H1 (cell line): ENCODE measurements at regions not wholly inside any gene's neighbourhood (a gene's known extent, or its start where the extent isn't known, plus 50 kb on each side); places are given as distances from the start of the nearest gene placed in this dataset.

Experiments used
- CTCF ChIA-PET: fragments of 300-600 bp; sonication (Branson Sonifier 250); formaldehyde crosslinking; loops from one replicate; lab custom pipeline; 2021; ENCODE audit not compliant: partially characterized antibody; lab: Charles Lee
- POLR2A ChIA-PET: fragments of 300-600 bp; sonication (Branson Sonifier 250); formaldehyde crosslinking; loops from one replicate; lab custom pipeline; 2021; ENCODE audit warnings: inconsistent platforms; ENCODE audit not compliant: partially characterized antibody; lab: Charles Lee
- DNase-seq, 2 experiments: peaks; one replicate each; pipeline versions ENCODE4 v3.0.0 to v3.0.0-alpha.2; 2010 to 2022; ENCODE audit warnings: low spot score in 2 of 2, low read depth in 1 of 2, mixed read lengths in 1 of 2
- FAIRE-seq: peaks from 2 replicates; lab custom pipeline; 2011; peaks lifted over from hg19 to GRCh38; lab: Jason Lieb, UNC
- H2AFZ ChIP-seq: 2 replicates; pipeline ENCODE4 v1.8.1; 2012; ENCODE audit warnings: low read length, inconsistent platforms
- H2AK5ac ChIP-seq: 2 replicates; pipeline ENCODE4 v1.6.1; 2013; ENCODE audit warnings: low read depth, low read length
- H2BK120ac ChIP-seq: replicated peaks from 2 replicates; pipeline ENCODE3; 2013; ENCODE audit warnings: low read depth, low read length, inconsistent platforms
- H2BK12ac ChIP-seq: 2 replicates; pipeline ENCODE4 v1.6.1; 2013; ENCODE audit warnings: low read depth, low read length
- H2BK15ac ChIP-seq: 2 replicates; pipeline ENCODE4 v1.6.1; 2013; ENCODE audit warnings: low read length
- H2BK20ac ChIP-seq: 2 replicates; pipeline ENCODE4 v1.6.1; 2013; ENCODE audit warnings: low read length
- H2BK5ac ChIP-seq: 2 replicates; pipeline ENCODE4 v1.6.1; 2013; ENCODE audit warnings: low read depth, low read length
- H3K14ac ChIP-seq: 2 replicates; pipeline ENCODE4 v1.6.1; 2013; ENCODE audit warnings: inconsistent platforms; ENCODE audit not compliant: insufficient read length
- H3K18ac ChIP-seq: 2 replicates; pipeline ENCODE4 v1.6.1; 2013; ENCODE audit warnings: low read length; ENCODE audit errors: extremely low read depth
- H3K23ac ChIP-seq: 2 replicates; pipeline ENCODE4 v1.6.1; 2013; ENCODE audit warnings: inconsistent platforms; ENCODE audit not compliant: insufficient read length
- H3K23me2 ChIP-seq: 2 replicates; pipeline ENCODE4 v1.6.1; 2013; ENCODE audit warnings: low read depth, low read length
- H3K27ac ChIP-seq: 2 replicates; pipeline ENCODE4 v1.6.1; 2011; ENCODE audit warnings: low read depth, low read length, inconsistent platforms
- H3K27me3 ChIP-seq, 4 experiments: replicated peaks in 1 of 4; 1 replicate in 1 of 4; 2 replicates in 3 of 4; pipeline versions ENCODE4 v1.6.1 to v1.8.1; 2011 to 2013; ENCODE audit warnings: low read length in 3 of 4, mild to moderate bottlenecking in 3 of 4, inconsistent platforms in 2 of 4, mixed read lengths in 2 of 4, moderate library complexity in 1 of 4; ENCODE audit not compliant: control insufficient read depth in 3 of 4, insufficient read depth in 3 of 4; ENCODE audit errors: extremely low read depth in 1 of 4
- H3K36me3 ChIP-seq, 4 experiments: 2 replicates each; pipeline versions ENCODE4 v1.6.1 to v1.8.1; 2011 to 2013; ENCODE audit warnings: mild to moderate bottlenecking in 4 of 4, low read length in 3 of 4, moderate library complexity in 2 of 4, control low read depth in 1 of 4, inconsistent platforms in 1 of 4; ENCODE audit not compliant: insufficient read depth in 4 of 4, control insufficient read depth in 2 of 4
- H3K4ac ChIP-seq: replicated peaks from 2 replicates; pipeline ENCODE3; 2013; ENCODE audit warnings: low read length, low read depth, mixed read lengths, inconsistent platforms; ENCODE audit not compliant: insufficient read length
- H3K4me1 ChIP-seq, 4 experiments: replicated peaks in 1 of 4; 1 replicate in 1 of 4; 2 replicates in 3 of 4; pipeline versions ENCODE4 v1.6.1 to v1.8.1; 2011 to 2013; ENCODE audit warnings: low read length in 3 of 4, inconsistent platforms in 2 of 4, mixed read lengths in 1 of 4; ENCODE audit not compliant: insufficient read depth in 4 of 4, control insufficient read depth in 3 of 4
- H3K4me2 ChIP-seq, 2 experiments: 2 replicates each; pipeline versions ENCODE4 v1.6.1 to v1.8.1; 2011 to 2013; ENCODE audit warnings: low read depth in 2 of 2, low read length in 2 of 2, control low read depth in 1 of 2, inconsistent platforms in 1 of 2, mild to moderate bottlenecking in 1 of 2; ENCODE audit not compliant: insufficient read depth in 1 of 2
- H3K4me3 ChIP-seq, 4 experiments: fragments of 200-600, 300-600 bp in 1 of 4; sonication (generic), shearing (Covaris generic), sonication (Bioruptor Twin) in 1 of 4; 2 replicates each; pipeline versions ENCODE4 v1.5.1 to v1.8.1; 2011 to 2016; ENCODE audit warnings: low read length in 4 of 4, low read depth in 3 of 4, control low read depth in 2 of 4, inconsistent platforms in 2 of 4, mild to moderate bottlenecking in 2 of 4, mixed read lengths in 1 of 4, moderate library complexity in 1 of 4; ENCODE audit not compliant: insufficient read depth in 2 of 4; ENCODE audit errors: extremely low read depth in 1 of 4
- H3K56ac ChIP-seq: replicated peaks from 2 replicates; pipeline ENCODE3; 2013; ENCODE audit warnings: low read depth, mild to moderate bottlenecking, mixed read lengths, low read length, inconsistent platforms; ENCODE audit not compliant: insufficient read length
- H3K79me1 ChIP-seq: 2 replicates; pipeline ENCODE4 v1.6.1; 2013; ENCODE audit warnings: low read depth, low read length, control low read depth
- H3K79me2 ChIP-seq, 2 experiments: 2 replicates each; pipeline versions ENCODE4 v1.6.1 to v1.8.1; 2012 to 2013; ENCODE audit warnings: low read length in 2 of 2, mild to moderate bottlenecking in 2 of 2, inconsistent platforms in 1 of 2; ENCODE audit not compliant: insufficient read depth in 2 of 2, control insufficient read depth in 1 of 2
- H3K9ac ChIP-seq, 4 experiments: replicated peaks in 1 of 4; 1 replicate in 1 of 4; 2 replicates in 3 of 4; pipeline versions ENCODE4 v1.6.1 to v1.8.1; 2011 to 2013; ENCODE audit warnings: low read depth in 3 of 4, low read length in 3 of 4, control low read depth in 2 of 4, mild to moderate bottlenecking in 2 of 4, moderate library complexity in 2 of 4, inconsistent platforms in 1 of 4; ENCODE audit errors: extremely low read depth in 1 of 4
- H3K9me3 ChIP-seq, 2 experiments: 2 replicates each; pipeline versions ENCODE4 v1.6.1 to v1.8.1; 2012 to 2013; ENCODE audit warnings: mild to moderate bottlenecking in 2 of 2, moderate library complexity in 2 of 2, control low read depth in 1 of 2, inconsistent platforms in 1 of 2, low read depth in 1 of 2, low read length in 1 of 2, mixed read lengths in 1 of 2; ENCODE audit not compliant: insufficient read depth in 2 of 2
- H4K20me1 ChIP-seq, 2 experiments: replicated peaks in 1 of 2; 2 replicates each; pipeline versions ENCODE3 to v1.8.1; 2011 to 2013; ENCODE audit warnings: inconsistent platforms in 2 of 2, low read length in 2 of 2, mild to moderate bottlenecking in 1 of 2; ENCODE audit not compliant: insufficient read depth in 2 of 2, control insufficient read depth in 1 of 2
- H4K5ac ChIP-seq: 2 replicates; pipeline ENCODE4 v1.6.1; 2013; ENCODE audit warnings: low read length, low read depth, mixed read lengths, inconsistent platforms; ENCODE audit not compliant: insufficient read length
- H4K8ac ChIP-seq: 2 replicates; pipeline ENCODE4 v1.8.0; 2013; ENCODE audit warnings: mild to moderate bottlenecking, moderate library complexity, low read length, inconsistent platforms; ENCODE audit not compliant: insufficient read depth; ENCODE audit errors: extremely low read depth
- H4K91ac ChIP-seq: replicated peaks from 2 replicates; pipeline ENCODE3; 2013; ENCODE audit warnings: low read length, mixed read lengths, inconsistent platforms; ENCODE audit not compliant: insufficient read length
- CTBP2 ChIP-seq: IDR thresholded peaks from 2 replicates; pipeline ENCODE4 v1.7.0; 2011; ENCODE audit warnings: borderline replicate concordance, mild to moderate bottlenecking, moderate library complexity, mixed read lengths, low read length; ENCODE audit not compliant: insufficient read depth, insufficient read length
- POU5F1 ChIP-seq: IDR thresholded peaks from 2 replicates; pipeline ENCODE4 v1.6.1; 2011; ENCODE audit warnings: low read depth, mild to moderate bottlenecking, low read length, moderate library complexity
- RXRA ChIP-seq: IDR thresholded peaks from 2 replicates; pipeline ENCODE4 v1.6.1; 2011; ENCODE audit warnings: low read depth, mild to moderate bottlenecking, low read length, moderate library complexity; ENCODE audit not compliant: insufficient read depth
- SRF ChIP-seq: IDR thresholded peaks from 2 replicates; pipeline ENCODE4 v1.6.1; 2011; ENCODE audit warnings: mild to moderate bottlenecking, low read depth, low read length, moderate library complexity
- WGBS, 2 experiments: shearing (Covaris generic) in 1 of 2; methylation state at CpG; one replicate each; pipeline versions ENCODE4 v1.1.6 to v1.1.7; 2013 to 2015; ENCODE audit warnings: low lambda C conversion rate in 2 of 2, mixed read lengths in 2 of 2, inconsistent platforms in 1 of 2, low coverage in 1 of 2, missing lambda C conversion rate in 1 of 2; ENCODE audit not compliant: insufficient replicate concordance in 2 of 2, insufficient coverage in 1 of 2, insufficient read length in 1 of 2; ENCODE audit errors: extremely low coverage in 1 of 2, missing lambda C conversion rate in 1 of 2; 5-methylcytosine and 5-hydroxymethylcytosine counted together

- no peak for DNase-seq
- no peaks in the 10 kb centered on the region; a peak in 1 of 8 replicates for H3K36me3 ChIP-seq
- CTCF ChIA-PET, result interaction anchor here (1.6 kb wide), 1 partner anchor 16 kb away, joined by 6 read pairs; no protein-coding TSS in a partner anchor
- no peaks in the 10 kb centered on the region for H3K79me1 ChIP-seq
- no peak overlapping the region for H2AK5ac ChIP-seq
- no peaks in the 10 kb centered on the region for H3K23me2 ChIP-seq
- H3K27ac ChIP-seq, result no peak overlapping the region
- H4K5ac ChIP-seq, result no peak overlapping the region
- no peak overlapping the region for H2BK120ac ChIP-seq
- no peaks in the 10 kb centered on the region for H3K79me2 ChIP-seq
- H2BK5ac ChIP-seq, result no peak overlapping the region
- no peak overlapping the region for H3K4me3 ChIP-seq
- H3K4me2 ChIP-seq, result no peak overlapping the region
- no peak overlapping the region for H2AFZ ChIP-seq
- H2BK15ac ChIP-seq, result no peak overlapping the region
- H4K91ac ChIP-seq, result no peak overlapping the region
- no peak for FAIRE-seq
- no peak overlapping the region for H4K8ac ChIP-seq
- H3K23ac ChIP-seq, result no peak overlapping the region
- POLR2A ChIA-PET, result no interaction called here
- H3K27me3 ChIP-seq, result no peaks in the 10 kb centered on the region
- no peaks in the 10 kb centered on the region for H4K20me1 ChIP-seq
- H3K4me1 ChIP-seq, result no peaks in the 10 kb centered on the region
- WGBS, 2 experiments, result 88% methylated on average over 3 of the region's 3 CpGs; no CpG with 5 or more reads in 1 of the 2 experiments
- no peak overlapping the region for H3K18ac ChIP-seq
- H3K9me3 ChIP-seq, result no peaks in the 10 kb centered on the region
- H3K9ac ChIP-seq, result no peak overlapping the region
- no peak overlapping the region for H2BK12ac ChIP-seq
- no peak for TF ChIP-seq CTBP2
- TF ChIP-seq SRF, result no peak
- no peak for TF ChIP-seq POU5F1
- TF ChIP-seq RXRA, result no peak
- TF ChIP-seq, all 59 proteins: peak for 0
- no peak overlapping the region for H2BK20ac ChIP-seq
- no peak overlapping the region for H3K14ac ChIP-seq
- no peak overlapping the region for H3K56ac ChIP-seq
- H3K4ac ChIP-seq, result no peak overlapping the region
Measured at GRCh38 chr1:98268316-98268715, 347.5 kb upstream of the DPYD start.
